ENCODE measurements at regions not wholly inside any gene's neighbourhood (a gene's known extent, or its start where the extent isn't known, plus 50 kb on each side); places are given as distances from the start of the nearest gene placed in this dataset.

- Histone ChIP-seq H3K4me1 (ENCODE audit: control insufficient read depth, insufficient read depth, low read depth, low read length) (peaks cover 2% of the 10 kb centered on the region), H3K9me3 (ENCODE audit: control insufficient read depth, low read length) (peaks cover 6% of the 10 kb centered on the region), H3K27me3 (ENCODE audit: control insufficient read depth in 1 of 2, insufficient read depth in 1 of 2, low read length in 2 of 2) (no peaks in the 10 kb centered on the region), H3K23ac (ENCODE audit: low read length in 2 of 2) (no peak overlapping the region), H3K4ac (ENCODE audit: low read depth in 1 of 2, low read length in 2 of 2) (no peak overlapping the region), H3K4me2 (ENCODE audit: low read length, poor library complexity, severe bottlenecking) (no peak overlapping the region), H2AK5ac (ENCODE audit: low read length, severe bottlenecking) (no peak overlapping the region), H3K36me3 (ENCODE audit: control insufficient read depth in 1 of 2, insufficient read depth in 2 of 2, low read depth in 1 of 2, low read length in 2 of 2) (no peaks in the 10 kb centered on the region), H3K9ac (ENCODE audit: low read length) (no peak overlapping the region), H2BK15ac (ENCODE audit: low read depth, poor library complexity, severe bottlenecking) (no peak overlapping the region), H2BK12ac (ENCODE audit: low read length in 2 of 2) (no peak overlapping the region), H3K14ac (ENCODE audit: low read length in 2 of 2) (no peak overlapping the region), H2BK120ac (ENCODE audit: low read depth, low read length) (no peak overlapping the region), H4K8ac (ENCODE audit: low read length) (no peak overlapping the region), H2AFZ (ENCODE audit: low read depth, low read length) (no peak overlapping the region), H3K18ac (ENCODE audit: low read depth in 1 of 2, low read length in 2 of 2) (no peak overlapping the region), H3K4me3 (ENCODE audit: insufficient read depth in 1 of 2, low read depth in 1 of 2, low read length in 2 of 2) (no peak overlapping the region), H3K79me1 (replicated peaks; ENCODE audit: low read length, poor library complexity, severe bottlenecking) (no peaks in the 10 kb centered on the region), H2BK5ac (ENCODE audit: low read depth, low read length, poor library complexity, severe bottlenecking) (no peak overlapping the region), H3K27ac (ENCODE audit: low read length, poor library complexity, severe bottlenecking) (no peak overlapping the region), H4K91ac (ENCODE audit: low read length) (no peak overlapping the region)
- 80% methylated on average over 1 of the region's 2 CpGs for WGBS
- no peak for DNase-seq
These were observed 123.6 kb downstream of the NUDT12 start for GRCh38 chr5:103439007-103439406.

- H3K79me1 ChIP-seq (replicated peaks; ENCODE audit: low read length, poor library complexity, severe bottlenecking) = no peaks in the 10 kb centered on the region
- H3K4me1 ChIP-seq (ENCODE audit: control insufficient read depth, insufficient read depth, low read depth, low read length) = peaks cover 4% of the 10 kb centered on the region
- no peak overlapping the region for H3K14ac ChIP-seq (ENCODE audit: low read length in 2 of 2)
- no peak overlapping the region for H3K23ac ChIP-seq (ENCODE audit: low read length in 2 of 2)
- DNase-seq = no peak
- no peak overlapping the region for H3K4me2 ChIP-seq (ENCODE audit: low read length, poor library complexity, severe bottlenecking)
- H3K36me3 ChIP-seq (ENCODE audit: control insufficient read depth in 1 of 2, insufficient read depth in 2 of 2, low read depth in 1 of 2, low read length in 2 of 2) = no peaks in the 10 kb centered on the region
- no peak overlapping the region for H4K8ac ChIP-seq (ENCODE audit: low read length)
- no peak overlapping the region for H3K27ac ChIP-seq (ENCODE audit: low read length, poor library complexity, severe bottlenecking)
- H3K9me3 ChIP-seq (ENCODE audit: control insufficient read depth, low read length) = peaks cover 6% of the 10 kb centered on the region
- H2BK15ac ChIP-seq (ENCODE audit: low read depth, poor library complexity, severe bottlenecking) = no peak overlapping the region
- H3K4ac ChIP-seq (ENCODE audit: low read depth in 1 of 2, low read length in 2 of 2) = no peak overlapping the region
- no peak overlapping the region for H2AFZ ChIP-seq (ENCODE audit: low read depth, low read length)
- H2BK5ac ChIP-seq (ENCODE audit: low read depth, low read length, poor library complexity, severe bottlenecking) = no peak overlapping the region
- H3K4me3 ChIP-seq (ENCODE audit: insufficient read depth in 1 of 2, low read depth in 1 of 2, low read length in 2 of 2) = no peak overlapping the region
- no peak overlapping the region for H3K18ac ChIP-seq (ENCODE audit: low read depth in 1 of 2, low read length in 2 of 2)
- H3K9ac ChIP-seq (ENCODE audit: low read length) = no peak overlapping the region
- 75% methylated on average over 1 of the region's 2 CpGs for WGBS
- no peaks in the 10 kb centered on the region for H3K27me3 ChIP-seq (ENCODE audit: control insufficient read depth in 1 of 2, insufficient read depth in 1 of 2, low read length in 2 of 2)
- no peak overlapping the region for H2BK12ac ChIP-seq (ENCODE audit: low read length in 2 of 2)
- no peak overlapping the region for H2BK120ac ChIP-seq (ENCODE audit: low read depth, low read length)
- no peak overlapping the region for H2AK5ac ChIP-seq (ENCODE audit: low read length, severe bottlenecking)
- no peak overlapping the region for H4K91ac ChIP-seq (ENCODE audit: low read length)
These were observed 125.9 kb downstream of the NUDT12 start for GRCh38 chr5:103436656-103437055.

GRCh38 chr5:103436112-103436511, 126.5 kb downstream of the NUDT12 start:
- H3K4me1 ChIP-seq (ENCODE audit: control insufficient read depth, insufficient read depth, low read depth, low read length) = peaks cover 5% of the 10 kb centered on the region
- no peak overlapping the region for H4K91ac ChIP-seq (ENCODE audit: low read length)
- H2BK5ac ChIP-seq (ENCODE audit: low read depth, low read length, poor library complexity, severe bottlenecking) = no peak overlapping the region
- H3K36me3 ChIP-seq (ENCODE audit: control insufficient read depth in 1 of 2, insufficient read depth in 2 of 2, low read depth in 1 of 2, low read length in 2 of 2) = no peaks in the 10 kb centered on the region
- H3K18ac ChIP-seq (ENCODE audit: low read depth in 1 of 2, low read length in 2 of 2) = no peak overlapping the region
- no peak overlapping the region for H2AK5ac ChIP-seq (ENCODE audit: low read length, severe bottlenecking)
- WGBS = no CpG with 5 or more reads among the region's 1 CpG
- no peak overlapping the region for H3K4ac ChIP-seq (ENCODE audit: low read depth in 1 of 2, low read length in 2 of 2)
- no peak overlapping the region for H3K14ac ChIP-seq (ENCODE audit: low read length in 2 of 2)
- H4K8ac ChIP-seq (ENCODE audit: low read length) = no peak overlapping the region
- H3K27ac ChIP-seq (ENCODE audit: low read length, poor library complexity, severe bottlenecking) = no peak overlapping the region
- H3K4me3 ChIP-seq (ENCODE audit: insufficient read depth in 1 of 2, low read depth in 1 of 2, low read length in 2 of 2) = no peak overlapping the region
- H3K23ac ChIP-seq (ENCODE audit: low read length in 2 of 2) = no peak overlapping the region
- H2BK15ac ChIP-seq (ENCODE audit: low read depth, poor library complexity, severe bottlenecking) = no peak overlapping the region
- H2AFZ ChIP-seq (ENCODE audit: low read depth, low read length) = no peak overlapping the region
- no peak overlapping the region for H3K9ac ChIP-seq (ENCODE audit: low read length)
- H3K79me1 ChIP-seq (replicated peaks; ENCODE audit: low read length, poor library complexity, severe bottlenecking) = no peaks in the 10 kb centered on the region
- no peak for DNase-seq
- peaks cover 6% of the 10 kb centered on the region for H3K9me3 ChIP-seq (ENCODE audit: control insufficient read depth, low read length)
- H3K27me3 ChIP-seq (ENCODE audit: control insufficient read depth in 1 of 2, insufficient read depth in 1 of 2, low read length in 2 of 2) = no peaks in the 10 kb centered on the region
- H2BK120ac ChIP-seq (ENCODE audit: low read depth, low read length) = no peak overlapping the region
- no peak overlapping the region for H3K4me2 ChIP-seq (ENCODE audit: low read length, poor library complexity, severe bottlenecking)
- H2BK12ac ChIP-seq (ENCODE audit: low read length in 2 of 2) = no peak overlapping the region

- H3K9me3 ChIP-seq (ENCODE audit: control insufficient read depth, low read length) = peaks cover 3% of the 10 kb centered on the region
- WGBS = 83% methylated on average over 3 of the region's 4 CpGs
- H3K36me3 ChIP-seq (ENCODE audit: control insufficient read depth in 1 of 2, insufficient read depth in 2 of 2, low read depth in 1 of 2, low read length in 2 of 2) = no peaks in the 10 kb centered on the region
- H3K4me2 ChIP-seq (ENCODE audit: low read length, poor library complexity, severe bottlenecking) = no peak overlapping the region
- H3K4me1 ChIP-seq (ENCODE audit: control insufficient read depth, insufficient read depth, low read depth, low read length) = peaks cover 5% of the 10 kb centered on the region
- H3K18ac ChIP-seq (ENCODE audit: low read depth in 1 of 2, low read length in 2 of 2) = no peak overlapping the region
- no peak overlapping the region for H2AK5ac ChIP-seq (ENCODE audit: low read length, severe bottlenecking)
- H3K4me3 ChIP-seq (ENCODE audit: insufficient read depth in 1 of 2, low read depth in 1 of 2, low read length in 2 of 2) = no peak overlapping the region
- no peak overlapping the region for H3K27ac ChIP-seq (ENCODE audit: low read length, poor library complexity, severe bottlenecking)
- no peak overlapping the region for H3K4ac ChIP-seq (ENCODE audit: low read depth in 1 of 2, low read length in 2 of 2)
- no peak overlapping the region for H4K8ac ChIP-seq (ENCODE audit: low read length)
- no peak overlapping the region for H2BK5ac ChIP-seq (ENCODE audit: low read depth, low read length, poor library complexity, severe bottlenecking)
- no peak overlapping the region for H3K9ac ChIP-seq (ENCODE audit: low read length)
- no peak overlapping the region for H2BK120ac ChIP-seq (ENCODE audit: low read depth, low read length)
- no peak overlapping the region for H2AFZ ChIP-seq (ENCODE audit: low read depth, low read length)
- H2BK15ac ChIP-seq (ENCODE audit: low read depth, poor library complexity, severe bottlenecking) = no peak overlapping the region
- H3K79me1 ChIP-seq (replicated peaks; ENCODE audit: low read length, poor library complexity, severe bottlenecking) = no peaks in the 10 kb centered on the region
- H3K23ac ChIP-seq (ENCODE audit: low read length in 2 of 2) = no peak overlapping the region
- no peak overlapping the region for H3K14ac ChIP-seq (ENCODE audit: low read length in 2 of 2)
- H3K27me3 ChIP-seq (ENCODE audit: control insufficient read depth in 1 of 2, insufficient read depth in 1 of 2, low read length in 2 of 2) = no peaks in the 10 kb centered on the region
- no peak overlapping the region for H4K91ac ChIP-seq (ENCODE audit: low read length)
- no peak overlapping the region for H2BK12ac ChIP-seq (ENCODE audit: low read length in 2 of 2)
- DNase-seq = no peak
These were observed 127.3 kb downstream of the NUDT12 start for GRCh38 chr5:103435136-103435889.
